HG02678 (cell line): ENCODE measurements at regions not wholly inside any gene's neighbourhood (a gene's known extent, or its start where the extent isn't known, plus 50 kb on each side); places are given as distances from the start of the nearest gene placed in this dataset.
"Not testable (repeated sequence)": the region's sequence is repeated elsewhere in the genome, so short reads cannot be mapped to it uniquely, and the experiment has no call there.

Source experiments
- ATAC-seq: cut with Tn5 transposase; IDR thresholded peaks from one replicate; pipeline ENCODE4 v1.9.1; 2021; ENCODE audit warnings: mild to moderate bottlenecking, moderate library complexity; ENCODE audit not compliant: unreplicated experiment

GRCh38 chr5:86332851-86333250 is 284.9 kb upstream of the COX7C start:
- ATAC-seq = no peak

DNA sequence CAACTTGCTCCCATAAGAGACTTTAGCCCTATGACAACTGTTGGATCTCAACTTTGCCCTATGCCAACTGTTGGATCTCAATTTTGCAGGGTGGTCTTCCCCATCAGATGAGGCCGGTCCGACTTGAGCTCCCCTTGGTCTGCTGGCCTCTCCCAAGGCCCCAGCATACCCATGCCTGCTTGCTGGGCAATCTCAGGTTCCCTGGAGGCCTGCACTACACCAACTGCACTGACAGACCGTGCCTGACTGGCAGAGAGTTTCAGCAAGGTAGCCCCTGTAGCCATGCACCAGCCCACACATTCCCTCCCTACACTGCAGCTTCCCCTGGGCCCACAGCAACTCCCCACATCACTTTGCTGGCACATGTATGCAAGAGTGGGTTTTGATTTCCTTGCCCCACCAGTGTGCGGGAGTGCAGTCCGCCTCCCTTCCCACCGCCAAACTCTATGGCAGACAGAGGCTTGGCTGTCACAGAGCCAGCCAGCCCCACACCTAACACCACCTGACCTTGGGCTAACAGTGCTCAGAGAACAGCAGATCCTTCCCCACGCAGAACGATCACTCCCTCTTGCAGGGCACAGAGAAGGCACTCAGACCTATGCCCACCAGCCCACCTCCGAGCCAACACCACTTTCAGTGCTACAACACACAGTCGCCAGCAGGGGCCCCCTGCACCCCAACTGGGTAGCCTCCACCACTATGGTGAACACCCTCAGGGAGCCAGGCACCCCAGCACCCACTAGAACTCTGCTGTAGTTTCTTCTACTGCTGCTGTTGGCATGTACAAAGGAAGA is 279.9 kb upstream of the COX7C start:
- no peak for ATAC-seq

DNA sequence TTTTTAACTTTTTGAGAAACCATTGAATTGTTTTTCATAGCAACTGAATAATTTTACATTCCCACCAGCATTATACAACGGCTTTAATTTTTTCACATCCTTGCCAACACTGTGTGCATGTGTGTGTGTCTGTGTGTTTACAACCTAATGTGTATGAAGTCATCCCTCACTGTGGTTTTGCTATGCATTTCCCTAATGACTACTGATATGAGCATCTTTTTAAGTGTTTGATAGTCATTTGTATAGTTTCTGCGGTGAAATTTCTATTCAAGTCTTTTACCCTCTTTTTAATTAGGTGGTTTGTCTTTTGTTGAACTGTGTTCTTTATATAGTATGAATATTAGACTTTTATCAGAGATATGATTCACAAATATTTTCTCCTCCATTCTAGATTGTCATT is 263.1 kb upstream of the COX7C start:
- ATAC-seq = no peak

- no peak for ATAC-seq
These were observed 256.9 kb upstream of the COX7C start for GRCh38 chr5:86360801-86361200.

DNA sequence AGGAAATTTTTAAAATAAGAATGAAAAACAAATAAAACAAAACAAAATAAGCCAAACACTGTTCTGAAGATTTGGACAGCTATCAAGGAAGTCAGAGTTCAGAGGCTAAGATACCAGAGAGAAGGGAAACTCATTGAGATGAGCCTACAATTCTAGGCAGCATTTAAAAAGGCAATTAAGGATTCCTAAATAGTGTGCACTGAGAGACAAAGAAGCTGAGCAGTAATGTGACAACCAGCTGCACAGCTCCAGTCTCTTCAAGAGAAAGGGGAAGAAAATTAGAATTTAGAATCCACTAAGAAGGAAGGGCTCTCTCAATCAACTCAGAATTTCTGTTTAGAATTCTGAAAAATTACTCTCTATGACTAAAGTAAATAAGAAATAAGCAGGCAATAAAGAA is 246.7 kb upstream of the COX7C start:
- ATAC-seq = no peak

DNA sequence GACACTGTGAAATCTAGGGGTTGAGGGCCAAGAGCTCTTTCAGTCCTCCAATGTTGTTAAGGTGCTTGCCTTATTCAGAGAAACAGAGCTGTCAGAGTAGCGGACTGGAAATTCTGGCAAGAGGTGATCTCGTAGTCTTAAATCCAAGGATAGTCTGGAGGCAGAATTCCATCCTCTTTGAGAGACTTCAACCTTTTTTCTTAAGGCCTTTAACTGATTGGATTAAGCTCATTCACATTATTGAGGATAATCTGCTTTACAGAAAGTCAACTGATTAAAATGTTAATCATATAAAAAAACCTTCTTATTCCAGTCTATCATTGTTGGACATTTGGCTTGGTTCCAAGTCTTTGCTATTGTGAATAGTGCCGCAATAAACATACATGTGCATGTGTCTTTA is 243.1 kb upstream of the COX7C start:
- ATAC-seq = no peak

DNA sequence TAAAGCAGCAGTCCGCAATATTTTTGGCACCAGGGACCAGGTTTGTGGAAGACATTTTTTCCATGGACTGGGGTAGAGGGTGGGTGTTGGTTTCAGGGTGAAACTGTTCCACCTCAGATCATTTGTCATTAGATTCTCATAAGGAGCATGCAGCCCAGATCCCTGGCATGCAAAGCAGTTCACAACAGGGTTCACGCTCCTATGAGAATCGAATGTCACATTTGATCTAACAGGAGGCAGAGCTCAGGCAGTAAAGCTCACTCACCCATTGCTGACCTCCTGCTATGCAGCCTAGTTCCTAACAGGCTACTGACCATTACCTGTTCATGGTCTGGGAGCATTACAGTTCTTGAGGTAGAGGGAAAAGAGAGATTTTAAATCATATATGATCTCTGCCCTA is 241.5 kb upstream of the COX7C start:
- ATAC-seq = no peak

DNA sequence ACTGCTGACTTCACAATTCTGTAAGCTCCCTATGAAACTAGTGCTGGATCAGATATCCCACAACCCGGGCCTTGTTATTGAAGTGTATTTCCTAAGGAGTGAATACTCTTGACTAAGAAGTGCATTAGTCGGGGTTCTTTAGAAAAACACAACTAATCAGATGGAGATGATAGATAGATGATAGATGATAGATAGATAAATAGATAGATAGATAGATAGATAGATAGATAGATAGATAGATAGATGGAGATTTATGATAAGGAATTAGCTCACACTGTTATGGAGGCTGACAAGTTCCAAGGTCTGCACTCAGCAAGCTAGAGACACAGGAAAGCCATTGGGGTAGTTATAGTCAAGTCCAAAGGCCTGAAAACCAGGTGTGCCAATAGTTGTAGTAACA is 214.6 kb upstream of the COX7C start:
- no peak for ATAC-seq

- no peak for ATAC-seq
These were observed 213.5 kb upstream of the COX7C start for GRCh38 chr5:86404256-86404655.

DNA sequence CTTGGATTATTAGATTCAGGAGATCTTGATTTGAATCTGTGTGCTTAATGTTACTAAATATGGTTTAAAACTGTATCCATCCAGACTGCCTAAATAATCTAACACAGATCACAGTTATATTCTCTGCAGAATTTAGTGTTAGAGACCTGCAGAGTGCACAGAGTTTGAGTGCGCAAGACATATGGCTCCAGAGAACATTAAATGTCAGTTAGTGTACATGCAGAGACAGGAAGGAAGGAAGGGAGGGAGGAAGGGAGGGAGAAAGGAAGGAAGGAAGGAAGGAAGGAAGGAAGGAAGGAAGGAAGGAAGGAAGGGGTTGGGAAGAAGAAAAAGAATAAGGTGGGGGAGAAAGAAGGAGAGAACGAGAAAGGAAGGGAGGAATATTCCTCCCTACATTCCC is 210.0 kb upstream of the COX7C start:
- no peak for ATAC-seq

DNA sequence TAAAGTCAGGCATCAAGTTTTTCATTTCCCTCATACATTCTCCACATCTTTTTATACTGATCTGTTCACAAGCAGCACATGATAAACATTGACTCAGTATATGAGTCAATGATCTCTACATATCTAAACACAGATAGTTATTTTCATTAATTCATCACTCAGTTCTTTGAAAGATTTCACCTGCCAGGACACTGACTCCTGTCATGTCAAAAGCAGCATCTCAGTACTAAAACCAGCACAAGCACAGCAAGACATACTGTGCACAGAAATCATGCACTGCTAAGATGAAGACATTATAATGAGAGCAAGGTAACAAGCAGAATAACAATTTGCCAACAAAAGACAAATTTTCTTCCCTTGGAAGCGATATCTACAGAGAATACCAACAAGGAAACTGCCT is 206.1 kb upstream of the COX7C start:
- ATAC-seq = no peak

- ATAC-seq = no peak
These were observed 190.6 kb upstream of the COX7C start for GRCh38 chr5:86427158-86427557.

GRCh38 chr5:86439593-86440110 is 178.1 kb upstream of the COX7C start:
- ATAC-seq = no peak

- ATAC-seq = no peak
These were observed 175.6 kb upstream of the COX7C start for GRCh38 chr5:86442036-86442745.

GRCh38 chr5:86447362-86447761 is 170.4 kb upstream of the COX7C start:
- ATAC-seq = no peak

DNA sequence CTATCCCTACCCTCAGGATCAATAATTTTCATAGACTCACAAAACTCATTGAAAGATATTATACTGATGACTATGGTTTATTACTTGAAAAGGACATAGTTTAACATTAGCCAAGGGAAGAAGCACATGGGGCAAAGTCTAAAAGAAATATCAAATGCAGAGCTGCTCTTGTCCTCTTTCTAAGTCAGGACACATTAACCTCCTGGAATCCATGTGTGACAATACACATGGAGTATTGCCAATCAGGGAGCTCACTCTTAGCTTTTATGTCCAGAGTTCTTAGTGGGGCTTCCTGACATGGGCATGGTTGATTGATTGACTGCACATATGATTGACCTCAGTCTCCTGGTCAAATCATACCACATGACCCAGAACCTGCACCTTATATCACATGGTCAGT is 165.5 kb upstream of the COX7C start:
- no peak for ATAC-seq

DNA sequence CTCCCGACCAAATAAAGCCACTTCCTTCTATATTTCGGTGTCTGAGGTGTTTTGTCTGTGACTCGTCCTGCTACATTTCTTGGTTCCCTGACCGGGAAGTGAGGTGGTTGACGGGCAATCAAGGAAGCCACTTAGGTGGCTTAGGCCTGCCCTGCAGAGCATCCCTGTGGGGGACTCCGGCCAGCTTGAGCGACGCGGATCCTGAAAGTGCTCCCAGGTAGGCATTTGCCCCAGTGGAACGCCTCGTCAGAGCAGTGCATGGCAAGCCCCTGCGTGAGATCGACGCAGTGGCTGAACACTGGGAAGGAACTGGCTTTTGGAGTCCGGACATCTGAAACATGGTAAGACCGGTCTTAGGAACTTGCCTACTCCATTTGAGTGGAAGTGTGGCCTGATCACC is 157.2 kb upstream of the COX7C start:
- no peak for ATAC-seq

- ATAC-seq = no peak
These were observed 156.4 kb upstream of the COX7C start for GRCh38 chr5:86461169-86461956.

GRCh38 chr5:86463339-86463738 is 154.4 kb upstream of the COX7C start:
- ATAC-seq = no peak

DNA sequence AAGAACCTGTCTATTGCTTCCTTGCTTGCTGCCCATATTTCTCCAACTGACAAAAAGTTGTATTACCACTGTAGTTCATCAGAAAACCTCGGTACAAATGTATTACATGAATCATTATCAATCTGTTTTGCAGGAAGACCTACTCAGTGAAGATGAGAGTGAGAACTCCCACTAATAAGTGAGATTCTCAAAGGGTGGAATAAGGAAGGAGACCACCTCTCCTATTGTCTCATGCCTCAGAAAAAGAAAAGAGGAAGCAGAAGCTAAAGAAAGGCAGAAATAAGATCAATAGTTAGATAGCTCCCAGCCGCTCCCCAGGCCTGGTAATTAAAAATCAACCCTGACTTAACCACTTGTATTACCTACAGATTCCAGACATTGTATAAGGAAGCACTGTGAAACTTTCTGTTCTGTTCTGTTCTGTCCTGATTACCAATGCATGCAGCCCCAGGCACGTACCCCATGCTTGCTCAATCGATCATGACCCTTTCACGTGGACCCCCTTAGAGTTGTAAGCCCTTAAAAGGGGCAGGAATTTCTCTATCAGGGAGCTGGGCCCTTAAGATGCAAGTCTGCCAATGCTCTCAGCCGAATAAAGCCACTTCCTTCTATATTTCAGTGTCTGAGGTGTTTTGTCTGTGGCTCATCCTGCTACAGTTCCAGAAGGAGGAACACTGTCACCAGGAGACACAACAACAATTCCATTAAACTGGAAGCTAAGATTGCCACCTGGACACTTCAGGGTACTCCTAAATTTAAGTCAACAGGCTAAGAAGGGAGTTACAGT is 152.5 kb upstream of the COX7C start:
- no peak for ATAC-seq

- ATAC-seq = not testable (repeated sequence)
These were observed 151.0 kb upstream of the COX7C start for GRCh38 chr5:86466721-86467120.
